T-cell (primary cell): ENCODE measurements at regions not wholly inside any gene's neighbourhood (a gene's known extent, or its start where the extent isn't known, plus 50 kb on each side); places are given as distances from the start of the nearest gene placed in this dataset.
"Not testable (repeated sequence)": the region's sequence is repeated elsewhere in the genome, so short reads cannot be mapped to it uniquely, and the experiment has no call there.

Experiments
- ATAC-seq, 4 experiments: fragments of 200-7000 bp in 3 of 4; fragments of 150-1000 bp in 1 of 4; cut with Tn5 transposase; replicated peaks in 1 of 4; 1 replicate in 3 of 4; 2 replicates in 1 of 4; pipeline ENCODE4 v1.10.0; 2021; ENCODE audit warnings: moderate library complexity in 3 of 4, mild to moderate bottlenecking in 2 of 4, moderate number of reproducible peaks in 1 of 4
- CTCF ChIA-PET, 2 donors: fragments of 300-600 bp; sonication (Branson Sonifier 250); formaldehyde crosslinking; loops; one replicate each; lab custom pipeline; 2022; ENCODE audit warnings: antibody characterized with exemption in 2 of 2; lab: Charles Lee
- POLR2A ChIA-PET, 2 donors: fragments of 300-600 bp; sonication (Branson Sonifier 250); formaldehyde crosslinking; loops; one replicate each; lab custom pipeline; 2022; ENCODE audit warnings: antibody characterized with exemption in 2 of 2; lab: Charles Lee
- DNase-seq, 35 experiments: peaks; one replicate each; pipeline versions ENCODE4 v3.0.0 to v3.0.0-alpha.2; 2013 to 2023
- H3K27ac ChIP-seq: one replicate; pipeline ENCODE4 v1.5.1; 2013; ENCODE audit warnings: low read length
- H3K27me3 ChIP-seq, 2 experiments: replicated peaks in 1 of 2; 1 replicate in 1 of 2; 2 replicates in 1 of 2; pipeline versions ENCODE4 v1.6.1 to v1.7.0; 2013; ENCODE audit warnings: low read length in 1 of 2, mixed read lengths in 1 of 2; ENCODE audit not compliant: control insufficient read depth in 2 of 2, insufficient read depth in 2 of 2; ENCODE audit errors: extremely low read depth in 1 of 2
- H3K36me3 ChIP-seq, 2 donors: 1 replicate in 1 of 2; 2 replicates in 1 of 2; pipeline versions ENCODE4 v1.6.1 to v1.7.0; 2013; ENCODE audit warnings: low read length in 1 of 2; ENCODE audit not compliant: control insufficient read depth in 2 of 2, insufficient read depth in 1 of 2; ENCODE audit errors: extremely low read depth in 1 of 2
- H3K4me1 ChIP-seq, 2 experiments: 1 replicate in 1 of 2; 2 replicates in 1 of 2; pipeline versions ENCODE4 v1.6.1 to v1.7.0; 2013; ENCODE audit warnings: low read length in 2 of 2, mixed read lengths in 1 of 2; ENCODE audit not compliant: insufficient read depth in 2 of 2, control insufficient read depth in 1 of 2; ENCODE audit errors: extremely low read depth in 1 of 2
- H3K4me3 ChIP-seq, 2 donors: 1 replicate in 1 of 2; 2 replicates in 1 of 2; pipeline versions ENCODE4 v1.5.1 to v1.7.0; 2013; ENCODE audit warnings: mild to moderate bottlenecking in 2 of 2, low read length in 1 of 2, moderate library complexity in 1 of 2; ENCODE audit not compliant: control insufficient read depth in 1 of 2; ENCODE audit errors: extremely low read depth in 1 of 2
- H3K9me3 ChIP-seq: 2 replicates; pipeline ENCODE4 v1.7.0; 2013
- H3K27ac Mint-ChIP-seq, 2 donors: one replicate each; pipeline ENCODE4 v1.8.0; 2020 to 2021; ENCODE audit warnings: mild to moderate bottlenecking in 2 of 2, mixed read lengths in 2 of 2
- H3K27me3 Mint-ChIP-seq, 2 donors: one replicate each; pipeline ENCODE4 v1.8.0; 2021 to 2022; ENCODE audit warnings: mixed read lengths in 2 of 2
- H3K36me3 Mint-ChIP-seq: one replicate; pipeline ENCODE4 v1.8.0; 2021; ENCODE audit warnings: mixed read lengths
- H3K4me1 Mint-ChIP-seq, 3 donors: one replicate each; pipeline ENCODE4 v1.8.0; 2020 to 2022; ENCODE audit warnings: mixed read lengths in 3 of 3, mild to moderate bottlenecking in 1 of 3
- H3K4me3 Mint-ChIP-seq, 3 donors: one replicate each; pipeline ENCODE4 v1.8.0; 2020 to 2022; ENCODE audit warnings: mild to moderate bottlenecking in 3 of 3, mixed read lengths in 3 of 3, moderate library complexity in 3 of 3
- H3K9me3 Mint-ChIP-seq, 3 donors: one replicate each; pipeline ENCODE4 v1.8.0; 2020 to 2022; ENCODE audit warnings: mixed read lengths in 3 of 3
- WGBS: methylation state at CpG from one replicate; pipeline ENCODE4 v1.1.5; 2013; ENCODE audit warnings: missing lambda C conversion rate; ENCODE audit not compliant: insufficient coverage; 5-methylcytosine and 5-hydroxymethylcytosine counted together

DNA sequence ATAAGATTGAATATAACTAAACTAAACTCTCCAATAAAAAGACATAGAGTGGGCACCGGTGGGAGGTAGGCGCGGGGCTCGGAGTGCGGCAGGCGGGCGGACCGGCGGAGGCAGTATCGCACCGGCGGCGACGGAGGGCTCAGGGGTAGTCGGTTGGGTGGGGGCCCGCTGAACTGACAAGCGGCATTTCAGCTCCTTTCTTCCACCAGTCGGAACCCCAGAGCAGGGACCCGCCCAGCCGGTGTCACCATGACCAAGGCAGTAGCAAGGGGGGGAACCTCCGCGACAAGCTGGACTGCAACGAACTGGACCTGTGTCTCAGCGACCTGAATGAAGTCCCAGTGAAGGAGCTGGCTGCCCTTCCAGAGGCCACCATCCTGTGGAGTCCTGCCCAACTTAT is 156.7 kb downstream of the HINT1 start:
- Histone ChIP-seq H3K36me3 (no peaks in the 10 kb centered on the region), H3K4me1 (no peaks in the 10 kb centered on the region), H3K4me3 (no peak overlapping the region), H3K27ac (no peak overlapping the region), H3K27me3 (peaks cover 0 to 12% of the 10 kb centered on the region in 2 experiments), H3K9me3 (no peaks in the 10 kb centered on the region)
- CTCF ChIA-PET = no interaction called here
- ATAC-seq (no peak), DNase-seq (no peak)
- 93% methylated on average over 23 of the region's 24 CpGs for WGBS
- no peak overlapping the region for H3K27ac Mint-ChIP-seq
- POLR2A ChIA-PET = no interaction called here
- no peak overlapping the region for H3K4me3 Mint-ChIP-seq
- H3K9me3 Mint-ChIP-seq = peaks cover 0 to 5% (median 0%) of the 10 kb centered on the region in 3 donors
- H3K4me1 Mint-ChIP-seq = no peaks in the 10 kb centered on the region
- H3K27me3 Mint-ChIP-seq = peaks cover 0 to 4% of the 10 kb centered on the region in 2 donors
- H3K36me3 Mint-ChIP-seq = no peaks in the 10 kb centered on the region

GRCh38 chr5:131005963-131006684 is 158.9 kb downstream of the HINT1 start:
- no peaks in the 10 kb centered on the region for H3K9me3 ChIP-seq
- H3K36me3 ChIP-seq = no peaks in the 10 kb centered on the region
- no peaks in the 10 kb centered on the region for H3K4me1 ChIP-seq
- Mint-ChIP-seq H3K9me3 (peaks cover 0 to 5% (median 0%) of the 10 kb centered on the region in 3 donors), H3K4me3 (no peak overlapping the region), H3K27me3 (peaks cover 0 to 4% of the 10 kb centered on the region in 2 donors), H3K36me3 (no peaks in the 10 kb centered on the region), H3K4me1 (no peaks in the 10 kb centered on the region), H3K27ac (no peak overlapping the region)
- no peak overlapping the region for H3K27ac ChIP-seq
- no peak overlapping the region for H3K4me3 ChIP-seq
- DNase-seq (no peak), ATAC-seq (no peak)
- CTCF ChIA-PET = interaction anchor here in 1 of 2 donors (0.8 kb wide), 1 partner anchor 34 kb away, joined by 3 read pairs; no protein-coding TSS in a partner anchor
- peaks cover 0 to 12% of the 10 kb centered on the region in 2 experiments for H3K27me3 ChIP-seq
- 55% methylated on average over 3 of the region's 3 CpGs for WGBS
- POLR2A ChIA-PET = no interaction called here

DNA sequence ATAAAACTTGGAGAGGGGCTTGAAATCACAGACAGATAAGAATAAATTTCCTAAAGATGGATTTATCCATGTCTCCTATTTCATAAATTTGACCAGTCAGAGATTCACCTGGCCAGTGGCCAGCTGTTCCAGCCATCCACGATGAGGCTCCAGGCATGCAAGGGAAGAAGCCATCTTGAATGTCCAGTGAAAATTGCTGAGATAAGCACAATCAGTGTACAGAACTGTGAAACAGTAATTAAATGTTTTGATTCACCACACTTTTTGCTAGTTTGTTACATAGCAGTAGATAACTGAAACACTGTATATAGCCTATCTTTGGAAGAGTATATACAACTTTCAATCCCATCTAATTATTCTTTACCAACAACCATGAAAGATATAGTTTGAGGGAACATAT is 163.5 kb downstream of the HINT1 start:
- no peaks in the 10 kb centered on the region for H3K9me3 Mint-ChIP-seq
- no peak overlapping the region for H3K4me3 Mint-ChIP-seq
- H3K27me3 Mint-ChIP-seq = no peaks in the 10 kb centered on the region

GRCh38 chr5:131000289-131000688 is 164.8 kb downstream of the HINT1 start:
- ChIA-PET POLR2A (no interaction called here), CTCF (no interaction called here)
- Mint-ChIP-seq H3K27ac (no peak overlapping the region), H3K9me3 (no peaks in the 10 kb centered on the region), H3K4me1 (no peaks in the 10 kb centered on the region), H3K27me3 (no peaks in the 10 kb centered on the region), H3K36me3 (no peaks in the 10 kb centered on the region), H3K4me3 (no peak overlapping the region)
- DNase-seq (no peak), ATAC-seq (no peak)
- H3K36me3 ChIP-seq = no peaks in the 10 kb centered on the region
- H3K27ac ChIP-seq = no peak overlapping the region
- peaks cover 0 to 7% of the 10 kb centered on the region in 2 experiments for H3K27me3 ChIP-seq
- no peaks in the 10 kb centered on the region for H3K9me3 ChIP-seq
- no peak overlapping the region for H3K4me3 ChIP-seq
- no peaks in the 10 kb centered on the region for H3K4me1 ChIP-seq

More for the DNA sequence above, 163.5 kb downstream of the HINT1 start:
- H3K27ac Mint-ChIP-seq = no peak overlapping the region
- no peak overlapping the region for H3K27ac ChIP-seq
- no peaks in the 10 kb centered on the region for H3K36me3 ChIP-seq
- DNase-seq = no peak
- no CpG with 5 or more reads among the region's 1 CpG for WGBS
- POLR2A ChIA-PET = no interaction called here
- H3K36me3 Mint-ChIP-seq = no peaks in the 10 kb centered on the region
- no peak for ATAC-seq
- no peaks in the 10 kb centered on the region for H3K9me3 ChIP-seq
- H3K27me3 ChIP-seq = peaks cover 0 to 10% of the 10 kb centered on the region in 2 experiments
- CTCF ChIA-PET = no interaction called here
- no peaks in the 10 kb centered on the region for H3K4me1 Mint-ChIP-seq
- no peak overlapping the region for H3K4me3 ChIP-seq
- no peaks in the 10 kb centered on the region for H3K4me1 ChIP-seq

GRCh38 chr5:130996720-130997119 is 168.3 kb downstream of the HINT1 start:
- ATAC-seq, H3K9me3 Mint-ChIP-seq, H3K27ac ChIP-seq, H3K27me3 ChIP-seq, H3K27ac Mint-ChIP-seq, H3K4me1 ChIP-seq, H3K27me3 Mint-ChIP-seq, H3K36me3 ChIP-seq, DNase-seq, POLR2A ChIA-PET, H3K9me3 ChIP-seq, H3K36me3 Mint-ChIP-seq, H3K4me3 ChIP-seq, H3K4me1 Mint-ChIP-seq, H3K4me3 Mint-ChIP-seq: not testable (repeated sequence)
- CTCF ChIA-PET = interaction anchor here (0.7 kb wide), 3 partner anchors 266 to 491 kb away, joined by 3 to 5 read pairs (median 5); no protein-coding TSS in a partner anchor

DNA sequence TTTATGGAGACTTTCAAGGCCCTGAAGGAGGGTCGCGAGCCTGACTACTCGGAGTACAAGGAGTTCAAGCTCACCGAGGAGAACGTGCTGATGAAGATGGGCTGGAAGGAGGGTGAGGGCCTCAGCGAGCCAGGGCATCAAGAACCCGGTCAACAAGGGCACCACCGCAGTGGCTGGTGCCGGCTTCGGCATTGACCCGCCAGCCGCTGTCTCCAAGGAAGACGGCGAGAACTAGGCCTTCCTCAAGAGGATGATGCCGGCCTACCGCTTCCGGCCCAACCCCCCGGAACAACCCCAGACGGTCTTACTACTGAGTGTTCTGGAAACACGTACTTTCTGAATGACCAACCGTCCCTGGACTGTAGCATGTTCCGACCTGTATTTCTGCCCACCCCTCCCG is 169.2 kb downstream of the HINT1 start:
- no peak for ATAC-seq
- Mint-ChIP-seq H3K27me3 (peaks cover 3 to 6% of the 10 kb centered on the region in 2 donors), H3K36me3 (no peaks in the 10 kb centered on the region), H3K4me1 (no peaks in the 10 kb centered on the region), H3K9me3 (no peaks in the 10 kb centered on the region), H3K27ac (no peak overlapping the region), H3K4me3 (no peak overlapping the region)
- WGBS = 93% methylated on average over 19 of the region's 23 CpGs
- POLR2A ChIA-PET = no interaction called here
- no peaks in the 10 kb centered on the region for H3K9me3 ChIP-seq
- no peak overlapping the region for H3K4me3 ChIP-seq
- no peak overlapping the region for H3K27ac ChIP-seq
- peaks cover 0 to 4% of the 10 kb centered on the region in 2 experiments for H3K27me3 ChIP-seq
- H3K36me3 ChIP-seq = no peaks in the 10 kb centered on the region
- CTCF ChIA-PET = interaction anchor here (0.7 kb wide), 2 partner anchors 266 to 417 kb away, joined by 5 read pairs; no protein-coding TSS in a partner anchor
- DNase-seq = no peak
- no peaks in the 10 kb centered on the region for H3K4me1 ChIP-seq

GRCh38 chr5:130995254-130995515 is 169.9 kb downstream of the HINT1 start:
- H3K27ac ChIP-seq = no peak overlapping the region
- Mint-ChIP-seq H3K27ac (no peak overlapping the region), H3K27me3 (peaks cover 5 to 9% of the 10 kb centered on the region in 2 donors), H3K4me1 (no peaks in the 10 kb centered on the region), H3K36me3 (no peaks in the 10 kb centered on the region), H3K9me3 (no peaks in the 10 kb centered on the region), H3K4me3 (no peak overlapping the region)
- H3K4me1 ChIP-seq = no peaks in the 10 kb centered on the region
- H3K27me3 ChIP-seq = peaks cover 0 to 4% of the 10 kb centered on the region in 2 experiments
- no peak for ATAC-seq
- H3K36me3 ChIP-seq = no peaks in the 10 kb centered on the region
- WGBS = 89% methylated on average over 16 of the region's 16 CpGs
- no peak for DNase-seq
- no peaks in the 10 kb centered on the region for H3K9me3 ChIP-seq
- ChIA-PET CTCF (no interaction called here), POLR2A (no interaction called here)
- no peak overlapping the region for H3K4me3 ChIP-seq
